ENCODE measurements at regions not wholly inside any gene's neighbourhood (a gene's known extent, or its start where the extent isn't known, plus 50 kb on each side); places are given as distances from the start of the nearest gene placed in this dataset.

GRCh38 chr12:58593557-58594304 lies 326.6 kb downstream of the LRIG3 start:
- H3K9me3 Mint-ChIP-seq (ENCODE audit: unreplicated experiment): no peaks in the 10 kb centered on the region
- no peaks in the 10 kb centered on the region for H3K27me3 Mint-ChIP-seq (ENCODE audit: unreplicated experiment)
- H3K4me3 Mint-ChIP-seq (ENCODE audit: unreplicated experiment): no peak overlapping the region
- H3K36me3 Mint-ChIP-seq (ENCODE audit: unreplicated experiment): no peaks in the 10 kb centered on the region
- H3K27ac Mint-ChIP-seq (ENCODE audit: unreplicated experiment): no peak overlapping the region
- no peak for TF ChIP-seq CTCF (IDR thresholded peaks at IDR 0.05)
- H3K4me1 Mint-ChIP-seq (ENCODE audit: unreplicated experiment): no peaks in the 10 kb centered on the region
- no peak for DNase-seq (ENCODE audit: extremely low spot score, unreplicated experiment)

GRCh38 chr12:58596381-58596780 lies 323.9 kb downstream of the LRIG3 start:
- no peaks in the 10 kb centered on the region for H3K36me3 Mint-ChIP-seq (ENCODE audit: unreplicated experiment)
- no peaks in the 10 kb centered on the region for H3K4me1 Mint-ChIP-seq (ENCODE audit: unreplicated experiment)
- TF ChIP-seq CTCF (IDR thresholded peaks at IDR 0.05): no peak
- H3K9me3 Mint-ChIP-seq (ENCODE audit: unreplicated experiment): no peaks in the 10 kb centered on the region
- H3K27me3 Mint-ChIP-seq (ENCODE audit: unreplicated experiment): no peaks in the 10 kb centered on the region
- H3K4me3 Mint-ChIP-seq (ENCODE audit: unreplicated experiment): no peak overlapping the region
- no peak overlapping the region for H3K27ac Mint-ChIP-seq (ENCODE audit: unreplicated experiment)
- DNase-seq (ENCODE audit: extremely low spot score, unreplicated experiment): no peak

- Mint-ChIP-seq H3K36me3 (ENCODE audit: unreplicated experiment) (no peaks in the 10 kb centered on the region), H3K27me3 (ENCODE audit: unreplicated experiment) (no peaks in the 10 kb centered on the region), H3K4me1 (ENCODE audit: unreplicated experiment) (peaks cover 1% of the 10 kb centered on the region), H3K4me3 (ENCODE audit: unreplicated experiment) (no peak overlapping the region), H3K9me3 (ENCODE audit: unreplicated experiment) (peaks cover 4% of the 10 kb centered on the region), H3K27ac (ENCODE audit: unreplicated experiment) (no peak overlapping the region)
- DNase-seq (ENCODE audit: extremely low spot score, unreplicated experiment): no peak
- no peak for TF ChIP-seq CTCF (IDR thresholded peaks at IDR 0.05)
These were observed 318.8 kb downstream of the LRIG3 start for GRCh38 chr12:58601529-58601928.

- no peak for TF ChIP-seq CTCF (IDR thresholded peaks at IDR 0.05)
- Mint-ChIP-seq H3K4me3 (ENCODE audit: unreplicated experiment) (no peak overlapping the region), H3K9me3 (ENCODE audit: unreplicated experiment) (peaks cover 4% of the 10 kb centered on the region), H3K27me3 (ENCODE audit: unreplicated experiment) (no peaks in the 10 kb centered on the region), H3K36me3 (ENCODE audit: unreplicated experiment) (no peaks in the 10 kb centered on the region), H3K4me1 (ENCODE audit: unreplicated experiment) (peaks cover 1% of the 10 kb centered on the region), H3K27ac (ENCODE audit: unreplicated experiment) (no peak overlapping the region)
- DNase-seq (ENCODE audit: extremely low spot score, unreplicated experiment): no peak
These were observed 318.1 kb downstream of the LRIG3 start for GRCh38 chr12:58602179-58602578.

- no peaks in the 10 kb centered on the region for H3K27me3 Mint-ChIP-seq (ENCODE audit: unreplicated experiment)
- H3K4me1 Mint-ChIP-seq (ENCODE audit: unreplicated experiment): peaks cover 1% of the 10 kb centered on the region
- no peak overlapping the region for H3K4me3 Mint-ChIP-seq (ENCODE audit: unreplicated experiment)
- no peak for TF ChIP-seq CTCF (IDR thresholded peaks at IDR 0.05)
- no peak for DNase-seq (ENCODE audit: extremely low spot score, unreplicated experiment)
- no peak overlapping the region for H3K27ac Mint-ChIP-seq (ENCODE audit: unreplicated experiment)
- H3K9me3 Mint-ChIP-seq (ENCODE audit: unreplicated experiment): peaks cover 4% of the 10 kb centered on the region
- no peaks in the 10 kb centered on the region for H3K36me3 Mint-ChIP-seq (ENCODE audit: unreplicated experiment)
These were observed 317.6 kb downstream of the LRIG3 start for GRCh38 chr12:58602736-58603135.

Measured in osteocyte (in vitro differentiated cells).